Body of pancreas (tissue), 4 donors: ENCODE measurements at regions not wholly inside any gene's neighbourhood (a gene's known extent, or its start where the extent isn't known, plus 50 kb on each side); places are given as distances from the start of the nearest gene placed in this dataset.

ENCODE experiments used
- POLR2A ChIP-seq, 3 donors: fragments of 450-650 bp; IDR thresholded peaks; one replicate each; pipeline ENCODE4 v1.6.1; 2016; ENCODE audit warnings: antibody characterized with exemption in 3 of 3, mild to moderate bottlenecking in 2 of 3
- TF ChIP-seq, protein P1 (sequence below), 7 experiments: fragments of 450-650 bp in 4 of 7; fragments of 200-600 bp in 3 of 7; sonication (generic) in 3 of 7; IDR thresholded peaks; one replicate each; pipeline ENCODE4 v1.5.1; 2016 to 2019; ENCODE audit warnings: antibody characterized with exemption in 7 of 7

DNA sequence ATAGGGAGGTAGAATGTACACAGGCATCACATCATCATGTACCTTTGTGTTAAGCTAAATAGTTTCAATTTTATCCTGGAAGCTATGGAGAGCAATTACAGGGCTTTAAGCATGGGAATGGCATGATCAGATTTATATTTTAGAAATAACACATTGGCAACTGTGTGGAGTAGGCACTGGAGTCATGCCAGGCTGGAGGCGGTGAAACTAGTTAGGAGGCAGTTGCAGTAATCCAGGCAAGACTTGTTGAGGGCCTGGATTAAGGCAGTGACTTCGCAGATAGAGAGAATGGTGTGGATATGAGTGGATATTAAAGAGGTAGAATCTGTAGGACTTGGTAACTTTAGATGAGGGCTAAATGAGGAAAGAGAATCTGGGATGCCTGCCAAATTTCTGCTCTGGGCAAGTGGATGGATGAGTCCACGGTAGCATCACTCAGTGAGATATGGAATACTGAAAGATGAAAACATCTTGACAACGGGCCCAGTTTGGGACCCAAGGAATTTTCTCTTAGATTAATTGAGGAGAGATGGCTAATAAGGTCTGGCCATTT is 506.2 kb downstream of the FGF9 start:
- no peak for TF ChIP-seq POLR2A (IDR thresholded peaks at IDR 0.05)
- TF ChIP-seq, protein P1, sequence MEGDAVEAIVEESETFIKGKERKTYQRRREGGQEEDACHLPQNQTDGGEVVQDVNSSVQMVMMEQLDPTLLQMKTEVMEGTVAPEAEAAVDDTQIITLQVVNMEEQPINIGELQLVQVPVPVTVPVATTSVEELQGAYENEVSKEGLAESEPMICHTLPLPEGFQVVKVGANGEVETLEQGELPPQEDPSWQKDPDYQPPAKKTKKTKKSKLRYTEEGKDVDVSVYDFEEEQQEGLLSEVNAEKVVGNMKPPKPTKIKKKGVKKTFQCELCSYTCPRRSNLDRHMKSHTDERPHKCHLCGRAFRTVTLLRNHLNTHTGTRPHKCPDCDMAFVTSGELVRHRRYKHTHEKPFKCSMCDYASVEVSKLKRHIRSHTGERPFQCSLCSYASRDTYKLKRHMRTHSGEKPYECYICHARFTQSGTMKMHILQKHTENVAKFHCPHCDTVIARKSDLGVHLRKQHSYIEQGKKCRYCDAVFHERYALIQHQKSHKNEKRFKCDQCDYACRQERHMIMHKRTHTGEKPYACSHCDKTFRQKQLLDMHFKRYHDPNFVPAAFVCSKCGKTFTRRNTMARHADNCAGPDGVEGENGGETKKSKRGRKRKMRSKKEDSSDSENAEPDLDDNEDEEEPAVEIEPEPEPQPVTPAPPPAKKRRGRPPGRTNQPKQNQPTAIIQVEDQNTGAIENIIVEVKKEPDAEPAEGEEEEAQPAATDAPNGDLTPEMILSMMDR (IDR thresholded peaks at IDR 0.05), result no peak
